ENCODE measurements at regions not wholly inside any gene's neighbourhood (a gene's known extent, or its start where the extent isn't known, plus 50 kb on each side); places are given as distances from the start of the nearest gene placed in this dataset.

- no peak for TF ChIP-seq POLR2A (IDR thresholded peaks at IDR 0.05; ENCODE audit: low read depth, low read length)
- no peak for TF ChIP-seq MAX (IDR thresholded peaks at IDR 0.05; ENCODE audit: insufficient read depth, insufficient read length)
- TF ChIP-seq CTCF (IDR thresholded peaks at IDR 0.05; ENCODE audit: extremely low read depth in 1 of 2, insufficient read depth in 1 of 2, low read depth in 1 of 2, low read length in 2 of 2): no peak
- TF ChIP-seq EZH2 (IDR thresholded peaks at IDR 0.05; ENCODE audit: borderline replicate concordance, low read depth, low read length, severe bottlenecking): no peak
- TF ChIP-seq FOS (IDR thresholded peaks at IDR 0.05; ENCODE audit: borderline replicate concordance, insufficient read depth, low read length): no peak
- no peak for TF ChIP-seq MYC (IDR thresholded peaks at IDR 0.05; ENCODE audit: low read depth, low read length)
Measured at GRCh38 chr9:68643901-68644809, 60.9 kb upstream of the PIP5K1B start.

Data from endothelial cell of umbilical vein (primary cell).